Left cardiac atrium (tissue), 4 donors: ENCODE measurements at regions not wholly inside any gene's neighbourhood (a gene's known extent, or its start where the extent isn't known, plus 50 kb on each side); places are given as distances from the start of the nearest gene placed in this dataset.

ENCODE experiments used
- ATAC-seq, 2 donors: fragments of 200-7000 bp; cut with Tn5 transposase; one replicate each; pipeline ENCODE4 v1.9.1; 2020; ENCODE audit warnings: mild to moderate bottlenecking in 2 of 2, moderate library complexity in 2 of 2
- DNase-seq: peaks from one replicate; pipeline ENCODE4 v3.0.0-alpha.2; 2020
- intact Hi-C, 2 donors: fragments of 100-400 bp; cut with DNase I; formaldehyde crosslinking; loops; one replicate each; pipeline versions ENCODE4 v1.14.1 to v1.15.1; 2022 to 2023
- donor health status: DM: no; HTN: yes; CAD: no.
- donor health status: DM: no; HTN: yes; CAD: no; lungs with severe emphysema.
- donor health status: DM: yes; HTN: yes; CAD: no.
- donor health status: Dilated cardiomyopathy.

- DNase-seq, result no peak
- no peak for ATAC-seq
- intact Hi-C loops, result no loop called here
Observed at GRCh38 chr9:73807952-73808351, 656.3 kb downstream of the ANXA1 start.

- intact Hi-C loops, result no loop called here
- ATAC-seq (no peak), DNase-seq (no peak)
Observed at GRCh38 chr9:73810585-73811215, 659.0 kb downstream of the ANXA1 start.

- no peak for DNase-seq
- ATAC-seq, result no peak
- intact Hi-C loops, result no loop called here
Observed at GRCh38 chr9:73813546-73813945, 661.9 kb downstream of the ANXA1 start.

- intact Hi-C loops, result no loop called here
- ATAC-seq, result no peak
- no peak for DNase-seq
Observed at GRCh38 chr9:73816905-73817304, 665.2 kb downstream of the ANXA1 start.

- intact Hi-C loops, result no loop called here
- no peak for DNase-seq
- ATAC-seq, result no peak
Observed at GRCh38 chr9:73824671-73825070, 672.5 kb upstream of the RORB start.

- no peak for DNase-seq
- intact Hi-C loops, result no loop called here
- ATAC-seq, result no peak
Observed at GRCh38 chr9:73838871-73839270, 658.3 kb upstream of the RORB start.

GRCh38 chr9:73839471-73839870 lies 657.7 kb upstream of the RORB start:
- ATAC-seq, result no peak
- intact Hi-C loops, result no loop called here

GRCh38 chr9:73841018-73841417 lies 656.1 kb upstream of the RORB start:
- intact Hi-C loops, result no loop called here
- no peak for DNase-seq
- no peak for ATAC-seq

More at GRCh38 chr9:73839471-73839870, 657.7 kb upstream of the RORB start:
- DNase-seq, result no peak

GRCh38 chr9:73844135-73844534 lies 653.0 kb upstream of the RORB start:
- no peak for DNase-seq
- intact Hi-C loops, result no loop called here
- ATAC-seq, result no peak

- DNase-seq (no peak), ATAC-seq (no peak)
- intact Hi-C loops, result no loop called here
Observed at GRCh38 chr9:73845539-73845938, 651.6 kb upstream of the RORB start.

- DNase-seq, result no peak
- intact Hi-C loops, result no loop called here
- ATAC-seq, result no peak
Observed at GRCh38 chr9:73845954-73846690, 651.0 kb upstream of the RORB start.

GRCh38 chr9:73847536-73847935 lies 649.6 kb upstream of the RORB start:
- ATAC-seq (no peak), DNase-seq (no peak)
- intact Hi-C loops, result no loop called here

GRCh38 chr9:73853549-73853948 lies 643.6 kb upstream of the RORB start:
- intact Hi-C loops, result no loop called here
- ATAC-seq (no peak), DNase-seq (no peak)

- no peak for DNase-seq
- ATAC-seq, result no peak
- intact Hi-C loops, result no loop called here
Observed at GRCh38 chr9:73855206-73855605, 641.9 kb upstream of the RORB start.

- ATAC-seq, result no peak
- intact Hi-C loops, result no loop called here
- no peak for DNase-seq
Observed at GRCh38 chr9:73863924-73864323, 633.2 kb upstream of the RORB start.

GRCh38 chr9:73866451-73866850 lies 630.7 kb upstream of the RORB start:
- ATAC-seq, result no peak
- intact Hi-C loops, result no loop called here
- no peak for DNase-seq

GRCh38 chr9:73869264-73869663 lies 627.9 kb upstream of the RORB start:
- ATAC-seq (no peak), DNase-seq (no peak)
- intact Hi-C loops, result no loop called here

GRCh38 chr9:73871636-73872035 lies 625.5 kb upstream of the RORB start:
- intact Hi-C loops, result no loop called here
- ATAC-seq (no peak), DNase-seq (no peak)

- ATAC-seq, result no peak
- no peak for DNase-seq
- intact Hi-C loops, result no loop called here
Observed at GRCh38 chr9:73872701-73873100, 624.4 kb upstream of the RORB start.

- intact Hi-C loops, result no loop called here
- no peak for ATAC-seq
- DNase-seq, result no peak
Observed at GRCh38 chr9:73880101-73880500, 617.0 kb upstream of the RORB start.

GRCh38 chr9:73889023-73889422 lies 608.1 kb upstream of the RORB start:
- DNase-seq (no peak), ATAC-seq (no peak)
- intact Hi-C loops, result no loop called here
